T-helper 17 cell (primary cell): ENCODE measurements at regions not wholly inside any gene's neighbourhood (a gene's known extent, or its start where the extent isn't known, plus 50 kb on each side); places are given as distances from the start of the nearest gene placed in this dataset.

Experiments used
- ATAC-seq: fragments of 150-1000 bp; cut with Tn5 transposase; 2 replicates; pipeline ENCODE4 v1.10.0; 2021; ENCODE audit warnings: mild to moderate bottlenecking, moderate library complexity
- DNase-seq, 3 donors: peaks; one replicate each; pipeline versions ENCODE4 v3.0.0 to v3.0.0-alpha.2; 2020 to 2021
- H3K9me3 ChIP-seq: one replicate; pipeline ENCODE4 v1.7.0; 2013; ENCODE audit warnings: low read length, mild to moderate bottlenecking; ENCODE audit not compliant: control insufficient read depth, poor library complexity, severe bottlenecking
- H3K27ac Mint-ChIP-seq: one replicate; pipeline ENCODE4 v1.8.0; 2022; ENCODE audit warnings: mild to moderate bottlenecking, moderate library complexity, mixed read lengths
- H3K27me3 Mint-ChIP-seq: one replicate; pipeline ENCODE4 v1.8.0; 2022; ENCODE audit warnings: mixed read lengths
- H3K36me3 Mint-ChIP-seq: one replicate; pipeline ENCODE4 v1.8.0; 2022; ENCODE audit warnings: low read depth, mixed read lengths
- H3K4me1 Mint-ChIP-seq: one replicate; pipeline ENCODE4 v1.8.0; 2022; ENCODE audit warnings: mild to moderate bottlenecking, mixed read lengths
- H3K4me3 Mint-ChIP-seq: one replicate; pipeline ENCODE4 v1.8.0; 2022; ENCODE audit warnings: mild to moderate bottlenecking, moderate library complexity, mixed read lengths

- Mint-ChIP-seq H3K4me1 (peaks cover 3% of the 10 kb centered on the region), H3K4me3 (no peak overlapping the region), H3K36me3 (peaks cover 7% of the 10 kb centered on the region), H3K27me3 (peaks cover 63% of the 10 kb centered on the region), H3K27ac (no peak overlapping the region)
- DNase-seq: no peak
- no peak for ATAC-seq
- H3K9me3 ChIP-seq: no peaks in the 10 kb centered on the region
These were observed 283.1 kb downstream of the PREX1 start for GRCh38 chr20:48544402-48545339.

DNA sequence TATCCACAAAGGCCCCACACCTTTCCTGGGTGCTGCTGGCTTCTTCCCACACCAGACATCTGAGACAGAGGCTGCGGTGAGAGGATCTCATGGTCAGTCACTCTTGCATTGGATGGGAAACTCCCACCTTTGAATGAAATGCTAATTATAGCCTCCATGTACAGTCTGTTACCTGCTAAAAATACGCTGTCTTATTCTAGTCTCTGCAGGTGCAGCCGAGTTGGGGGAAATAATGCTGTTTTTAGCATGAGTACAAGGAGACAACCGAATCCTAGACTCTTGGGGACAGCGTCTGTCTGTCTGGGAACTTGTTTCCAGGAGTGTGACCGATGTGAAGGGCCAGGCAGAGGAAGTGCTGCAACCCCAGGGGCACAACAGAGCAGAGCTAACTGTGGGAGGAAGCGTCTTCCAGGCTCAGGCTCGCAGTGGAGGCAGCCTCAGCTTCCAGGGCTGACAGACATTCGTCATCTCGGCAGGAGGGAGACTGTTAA is 286.2 kb downstream of the PREX1 start:
- ATAC-seq (no peak), DNase-seq (no peak)
- H3K4me3 Mint-ChIP-seq: no peak overlapping the region
- H3K9me3 ChIP-seq: no peaks in the 10 kb centered on the region
- no peak overlapping the region for H3K27ac Mint-ChIP-seq
- H3K4me1 Mint-ChIP-seq: no peaks in the 10 kb centered on the region
- H3K27me3 Mint-ChIP-seq: peaks cover 62% of the 10 kb centered on the region
- peaks cover 4% of the 10 kb centered on the region for H3K36me3 Mint-ChIP-seq

GRCh38 chr20:48538856-48539255 is 288.9 kb downstream of the PREX1 start:
- Mint-ChIP-seq H3K27me3 (peaks cover 58% of the 10 kb centered on the region), H3K4me1 (no peaks in the 10 kb centered on the region)
- no peak for DNase-seq

DNA sequence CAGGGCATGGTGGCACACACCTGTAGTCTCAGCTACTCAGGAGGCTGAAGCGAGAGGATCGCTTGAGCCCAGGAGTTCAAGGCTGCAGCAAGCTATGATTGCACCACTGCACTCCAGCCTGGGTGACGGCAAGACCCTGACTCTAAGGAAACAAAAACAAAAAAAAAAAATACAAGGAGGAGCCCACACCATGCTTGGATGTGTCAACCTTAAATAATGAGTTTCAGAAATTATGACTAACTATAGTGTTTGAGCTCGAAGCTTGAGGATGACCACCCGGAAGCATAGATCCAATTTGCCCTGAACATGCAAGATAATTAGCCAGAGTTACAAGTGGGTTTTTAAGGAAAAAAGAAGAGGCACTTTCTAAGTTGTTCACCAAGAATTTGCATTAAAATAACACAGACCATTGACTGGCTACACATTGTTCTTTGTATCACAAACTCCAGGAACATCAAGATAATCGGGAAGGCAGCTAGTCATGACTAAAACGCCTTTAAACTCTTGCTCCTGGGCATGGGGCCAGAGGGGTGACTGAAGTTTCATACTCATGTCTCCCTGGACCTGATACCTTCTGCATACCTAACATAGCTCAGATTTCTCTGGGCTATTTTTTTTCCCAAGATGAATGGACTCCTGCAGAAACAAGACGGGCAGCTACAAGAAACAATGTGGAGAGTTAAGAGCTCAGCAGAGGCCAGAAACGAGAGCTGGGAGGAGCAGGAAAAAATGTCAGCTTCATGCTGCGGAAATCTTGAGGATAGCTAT is 289.6 kb downstream of the PREX1 start:
- Mint-ChIP-seq H3K36me3 (no peaks in the 10 kb centered on the region), H3K27me3 (peaks cover 58% of the 10 kb centered on the region), H3K4me3 (no peak overlapping the region), H3K27ac (no peak overlapping the region), H3K4me1 (no peaks in the 10 kb centered on the region)
- no peak for ATAC-seq
- DNase-seq: no peak
- no peaks in the 10 kb centered on the region for H3K9me3 ChIP-seq

More at GRCh38 chr20:48538856-48539255, 288.9 kb downstream of the PREX1 start:
- no peaks in the 10 kb centered on the region for H3K9me3 ChIP-seq
- Mint-ChIP-seq H3K27ac (no peak overlapping the region), H3K36me3 (no peaks in the 10 kb centered on the region), H3K4me3 (no peak overlapping the region)
- ATAC-seq: no peak

GRCh38 chr20:48536206-48536605 is 291.6 kb downstream of the PREX1 start:
- no peaks in the 10 kb centered on the region for H3K9me3 ChIP-seq
- no peak overlapping the region for H3K4me3 Mint-ChIP-seq
- no peaks in the 10 kb centered on the region for H3K4me1 Mint-ChIP-seq
- no peak overlapping the region for H3K27ac Mint-ChIP-seq
- H3K36me3 Mint-ChIP-seq: no peaks in the 10 kb centered on the region
- peaks cover 60% of the 10 kb centered on the region for H3K27me3 Mint-ChIP-seq
- DNase-seq: no peak
- no peak for ATAC-seq

DNA sequence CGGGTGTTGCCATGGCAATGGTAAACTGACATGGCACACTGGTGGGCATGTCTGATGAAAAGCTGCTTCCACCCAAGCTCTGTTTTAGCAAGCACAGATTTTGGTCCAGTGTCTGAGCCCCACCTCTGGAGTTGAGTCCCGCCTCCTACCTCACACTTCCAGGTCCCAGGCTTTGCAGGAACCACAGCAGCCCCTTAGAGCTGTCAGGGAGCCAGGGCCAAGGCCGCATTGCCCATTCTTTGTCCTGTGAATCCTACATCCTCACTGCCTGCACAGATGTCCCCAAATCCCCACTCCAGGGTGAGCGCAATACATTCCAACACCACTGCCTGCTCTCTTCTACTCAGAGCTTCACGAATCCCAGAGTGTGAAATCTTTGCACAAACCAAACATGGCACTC is 292.2 kb downstream of the PREX1 start:
- no peaks in the 10 kb centered on the region for H3K4me1 Mint-ChIP-seq
- DNase-seq (no peak), ATAC-seq (no peak)
- H3K27me3 Mint-ChIP-seq: peaks cover 63% of the 10 kb centered on the region
- no peak overlapping the region for H3K27ac Mint-ChIP-seq
- H3K4me3 Mint-ChIP-seq: no peak overlapping the region
- H3K9me3 ChIP-seq: no peaks in the 10 kb centered on the region
- no peaks in the 10 kb centered on the region for H3K36me3 Mint-ChIP-seq

DNA sequence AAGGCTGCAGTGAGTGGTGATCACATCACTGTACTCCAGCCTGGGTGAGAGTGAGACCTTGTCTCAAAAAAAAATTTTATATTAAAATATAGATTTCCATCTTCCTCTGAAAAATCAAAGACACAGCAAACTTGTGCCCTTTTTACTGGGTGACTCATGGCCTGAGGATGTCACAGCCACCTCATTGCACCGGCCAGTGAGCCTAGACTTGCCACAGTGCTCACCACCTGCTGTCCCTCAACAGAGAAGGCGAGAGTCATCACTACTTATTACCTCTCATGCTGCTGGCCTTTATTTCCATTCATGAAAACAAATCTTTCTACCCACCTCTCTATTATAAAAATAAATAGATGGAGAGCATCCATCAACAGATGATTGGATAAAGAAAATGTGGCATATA is 295.8 kb downstream of the PREX1 start:
- peaks cover 53% of the 10 kb centered on the region for H3K27me3 Mint-ChIP-seq
- no peak overlapping the region for H3K27ac Mint-ChIP-seq
- H3K9me3 ChIP-seq: no peaks in the 10 kb centered on the region
- peaks cover 2% of the 10 kb centered on the region for H3K36me3 Mint-ChIP-seq
- no peak for ATAC-seq
- H3K4me1 Mint-ChIP-seq: peaks cover 2% of the 10 kb centered on the region
- no peak overlapping the region for H3K4me3 Mint-ChIP-seq
- no peak for DNase-seq

DNA sequence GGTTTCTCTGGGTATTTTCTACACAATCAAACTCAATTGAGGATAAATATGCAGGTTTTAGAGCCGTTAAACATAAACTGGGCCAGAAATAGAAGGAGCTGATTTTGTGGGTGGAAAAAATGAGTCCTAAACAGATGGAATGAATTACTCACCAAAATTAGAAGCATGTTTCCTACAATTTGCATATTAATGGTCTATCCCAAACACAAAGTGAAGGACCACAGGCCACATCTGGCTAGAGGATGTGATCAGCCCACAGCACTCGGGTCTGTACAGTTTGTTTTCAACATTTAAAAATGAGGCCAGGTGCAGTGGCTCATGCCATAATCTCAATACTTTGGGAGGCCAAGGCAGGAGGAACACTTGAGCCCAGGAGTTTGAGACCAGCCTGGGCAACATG is 296.3 kb downstream of the PREX1 start:
- peaks cover 49% of the 10 kb centered on the region for H3K27me3 Mint-ChIP-seq
- H3K9me3 ChIP-seq: no peaks in the 10 kb centered on the region
- DNase-seq (no peak), ATAC-seq (no peak)
- peaks cover 2% of the 10 kb centered on the region for H3K36me3 Mint-ChIP-seq
- no peak overlapping the region for H3K27ac Mint-ChIP-seq
- H3K4me1 Mint-ChIP-seq: peaks cover 2% of the 10 kb centered on the region
- no peak overlapping the region for H3K4me3 Mint-ChIP-seq

DNA sequence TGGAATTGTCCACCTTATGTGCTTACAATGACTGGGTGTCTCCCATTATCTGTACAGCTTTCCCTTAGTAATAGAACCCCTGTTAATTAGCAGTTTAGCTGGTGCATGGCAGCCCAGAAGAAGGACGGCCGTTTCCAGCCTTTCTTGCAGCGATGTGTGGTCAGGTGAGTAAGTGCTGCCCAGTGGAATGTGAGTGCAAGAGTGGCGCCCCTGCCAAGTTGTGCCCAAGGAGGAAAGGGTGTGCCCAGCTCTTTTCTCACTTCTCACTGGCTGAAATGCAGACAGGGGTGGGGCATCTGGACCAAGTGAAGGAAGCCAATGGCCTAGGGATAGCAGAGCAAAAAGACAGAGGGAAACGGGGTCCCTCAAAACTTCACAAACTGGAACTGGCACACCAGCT is 296.8 kb downstream of the PREX1 start:
- Mint-ChIP-seq H3K36me3 (peaks cover 2% of the 10 kb centered on the region), H3K27me3 (peaks cover 54% of the 10 kb centered on the region), H3K27ac (no peak overlapping the region), H3K4me1 (peaks cover 2% of the 10 kb centered on the region), H3K4me3 (no peak overlapping the region)
- no peak for ATAC-seq
- H3K9me3 ChIP-seq: no peaks in the 10 kb centered on the region
- no peak for DNase-seq

GRCh38 chr20:48528346-48528745 is 299.5 kb downstream of the PREX1 start:
- DNase-seq (no peak), ATAC-seq (no peak)
- peaks cover 55% of the 10 kb centered on the region for H3K27me3 Mint-ChIP-seq
- no peak overlapping the region for H3K27ac Mint-ChIP-seq
- no peaks in the 10 kb centered on the region for H3K9me3 ChIP-seq
- no peak overlapping the region for H3K4me3 Mint-ChIP-seq
- peaks cover 2% of the 10 kb centered on the region for H3K4me1 Mint-ChIP-seq
- peaks cover 2% of the 10 kb centered on the region for H3K36me3 Mint-ChIP-seq

DNA sequence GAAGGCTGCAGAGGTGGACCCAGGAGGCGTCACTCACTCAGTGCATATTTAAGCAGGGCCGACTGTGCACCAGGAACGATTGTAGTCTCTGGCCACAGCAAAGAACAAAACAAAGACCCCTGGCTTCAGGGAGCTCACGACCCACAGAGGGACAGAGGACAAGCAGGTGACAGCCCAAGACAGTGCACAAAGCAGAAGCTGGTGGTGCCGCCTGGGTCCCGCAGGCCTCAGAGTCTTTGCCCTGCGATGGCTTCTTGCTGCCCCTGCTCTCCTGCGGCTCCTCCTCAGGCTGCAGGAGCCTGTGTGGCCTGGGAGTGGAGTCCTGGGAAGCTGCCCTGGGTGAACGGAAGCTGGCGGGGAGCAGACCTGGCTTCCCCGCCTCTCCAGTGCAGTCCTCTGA is 300.0 kb downstream of the PREX1 start:
- peaks cover 2% of the 10 kb centered on the region for H3K36me3 Mint-ChIP-seq
- DNase-seq (no peak), ATAC-seq (no peak)
- H3K9me3 ChIP-seq: no peaks in the 10 kb centered on the region
- no peak overlapping the region for H3K27ac Mint-ChIP-seq
- H3K4me3 Mint-ChIP-seq: no peak overlapping the region
- peaks cover 2% of the 10 kb centered on the region for H3K4me1 Mint-ChIP-seq
- peaks cover 50% of the 10 kb centered on the region for H3K27me3 Mint-ChIP-seq

DNA sequence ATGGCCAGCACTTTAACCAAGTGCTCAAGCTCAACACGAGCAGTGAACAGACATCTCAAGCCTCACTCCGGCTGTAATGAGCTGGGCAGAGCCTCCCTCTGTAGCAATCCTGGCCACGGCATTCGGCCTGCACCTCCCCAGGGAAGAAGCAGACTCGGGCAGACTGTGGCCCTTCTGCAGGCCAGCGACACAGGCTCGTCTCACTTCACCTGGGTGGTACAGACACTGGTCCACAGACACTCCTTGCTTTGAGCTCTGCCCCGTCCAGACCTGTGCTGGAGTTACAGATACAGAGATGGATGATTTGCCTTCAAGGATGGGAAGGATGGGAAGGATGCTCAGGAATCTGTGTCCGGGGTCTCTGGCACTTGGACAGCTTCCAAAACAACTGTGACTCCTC is 300.9 kb downstream of the PREX1 start:
- H3K4me3 Mint-ChIP-seq: no peak overlapping the region
- ATAC-seq: no peak
- H3K9me3 ChIP-seq: no peaks in the 10 kb centered on the region

GRCh38 chr20:48525400-48525799 is 302.4 kb downstream of the PREX1 start:
- Mint-ChIP-seq H3K4me3 (no peak overlapping the region), H3K36me3 (peaks cover 2% of the 10 kb centered on the region), H3K4me1 (peaks cover 2% of the 10 kb centered on the region), H3K27ac (no peak overlapping the region), H3K27me3 (peaks cover 47% of the 10 kb centered on the region)
- H3K9me3 ChIP-seq: no peaks in the 10 kb centered on the region
- no peak for ATAC-seq
- no peak for DNase-seq

More for the DNA sequence above, 300.9 kb downstream of the PREX1 start:
- H3K4me1 Mint-ChIP-seq: peaks cover 2% of the 10 kb centered on the region
- H3K36me3 Mint-ChIP-seq: peaks cover 2% of the 10 kb centered on the region
- peaks cover 49% of the 10 kb centered on the region for H3K27me3 Mint-ChIP-seq
- no peak overlapping the region for H3K27ac Mint-ChIP-seq
- no peak for DNase-seq
